Kidney epithelial cell (primary cell): ENCODE measurements at regions not wholly inside any gene's neighbourhood (a gene's known extent, or its start where the extent isn't known, plus 50 kb on each side); places are given as distances from the start of the nearest gene placed in this dataset.

Source experiments
- DNase-seq: peaks from one replicate; pipeline ENCODE4 v3.0.0-alpha.2; 2010; ENCODE audit warnings: low read depth
- H3K27me3 ChIP-seq: 2 replicates; pipeline ENCODE4 v1.6.0; 2011; ENCODE audit warnings: low read length; ENCODE audit not compliant: control insufficient read depth, insufficient read depth
- H3K36me3 ChIP-seq: 2 replicates; pipeline ENCODE4 v1.5.1; 2011; ENCODE audit warnings: low read length; ENCODE audit not compliant: control insufficient read depth, insufficient read depth
- H3K4me3 ChIP-seq: 2 replicates; pipeline ENCODE4 v1.5.1; 2011; ENCODE audit warnings: low read depth, mild to moderate bottlenecking, control low read depth, low read length
- CTCF ChIP-seq: IDR thresholded peaks from 2 replicates; pipeline ENCODE4 v1.5.1; 2011; ENCODE audit warnings: mild to moderate bottlenecking, moderate library complexity, low read length, control low read depth, inconsistent platforms; ENCODE audit not compliant: insufficient read depth, poor library complexity, severe bottlenecking

- Histone ChIP-seq H3K27me3 (no peaks in the 10 kb centered on the region), H3K4me3 (no peak overlapping the region)
- TF ChIP-seq CTCF: no peak
Observed at GRCh38 chr13:78364711-78365110, 238.6 kb downstream of the POU4F1 start.

GRCh38 chr13:78341032-78341431, 262.3 kb downstream of the POU4F1 start:
- Histone ChIP-seq H3K27me3 (no peaks in the 10 kb centered on the region), H3K4me3 (no peak overlapping the region), H3K36me3 (no peaks in the 10 kb centered on the region)
- DNase-seq: no peak
- no peak for TF ChIP-seq CTCF

More at GRCh38 chr13:78364711-78365110, 238.6 kb downstream of the POU4F1 start:
- DNase-seq: no peak
- no peaks in the 10 kb centered on the region for H3K36me3 ChIP-seq

GRCh38 chr13:78339927-78340326, 263.4 kb downstream of the POU4F1 start:
- DNase-seq: no peak
- H3K4me3 ChIP-seq: no peak overlapping the region
- no peaks in the 10 kb centered on the region for H3K36me3 ChIP-seq
- H3K27me3 ChIP-seq: no peaks in the 10 kb centered on the region
- no peak for TF ChIP-seq CTCF

GRCh38 chr13:78334059-78334458, 269.3 kb downstream of the POU4F1 start:
- H3K4me3 ChIP-seq: no peak overlapping the region
- DNase-seq: no peak
- H3K36me3 ChIP-seq: no peaks in the 10 kb centered on the region
- H3K27me3 ChIP-seq: no peaks in the 10 kb centered on the region
- no peak for TF ChIP-seq CTCF

GRCh38 chr13:78326633-78327032, 276.7 kb downstream of the POU4F1 start:
- Histone ChIP-seq H3K36me3 (no peaks in the 10 kb centered on the region), H3K27me3 (no peaks in the 10 kb centered on the region), H3K4me3 (no peak overlapping the region)
- no peak for TF ChIP-seq CTCF
- no peak for DNase-seq

GRCh38 chr13:78325585-78325984, 277.8 kb downstream of the POU4F1 start:
- DNase-seq: no peak
- H3K4me3 ChIP-seq: no peak overlapping the region
- H3K27me3 ChIP-seq: no peaks in the 10 kb centered on the region
- H3K36me3 ChIP-seq: no peaks in the 10 kb centered on the region
- TF ChIP-seq CTCF: no peak
